ENCODE measurements at regions not wholly inside any gene's neighbourhood (a gene's known extent, or its start where the extent isn't known, plus 50 kb on each side); places are given as distances from the start of the nearest gene placed in this dataset.

GRCh38 chr15:79373113-79373512 lies 59.0 kb upstream of the MINAR1 start:
- DNase-seq = no peak
- intact Hi-C loops (cut with DNase I) = no loop called here
- ATAC-seq = peak in 1 of 2 donors; percentile 16

GRCh38 chr15:79373728-79374127 lies 58.4 kb upstream of the MINAR1 start:
- intact Hi-C loops (cut with DNase I) = no loop called here
- ATAC-seq = no peak
- no peak for DNase-seq

- ATAC-seq = no peak
- no peak for DNase-seq
- intact Hi-C loops (cut with DNase I) = no loop called here
Measured at GRCh38 chr15:79376383-79376782, 55.8 kb upstream of the MINAR1 start.

- intact Hi-C loops (cut with DNase I) = no loop called here
- DNase-seq (no peak), ATAC-seq (no peak)
Measured at GRCh38 chr15:79378394-79379109, 53.6 kb upstream of the MINAR1 start.

GRCh38 chr15:79380755-79381497 lies 51.2 kb upstream of the MINAR1 start:
- ATAC-seq (peak; percentile 86 to 89), DNase-seq (peak; percentile 83)
- intact Hi-C loops (cut with DNase I) = loop anchor here (2.0 to 10.0 kb wide), 6 partner anchors 51 to 611 kb away; partner anchors contain the start of gene MINAR1 (in 1 of the 2)

GRCh38 chr15:79381593-79381992 lies 50.5 kb upstream of the MINAR1 start:
- ATAC-seq (no peak), DNase-seq (no peak)
- intact Hi-C loops (cut with DNase I) = loop anchor here (2.0 to 10.0 kb wide), 6 partner anchors 51 to 611 kb away; partner anchors contain the start of gene MINAR1 (in 1 of the 2)

Measured in left cardiac atrium (tissue), 4 donors.